HG03135 (cell line): ENCODE measurements at regions not wholly inside any gene's neighbourhood (a gene's known extent, or its start where the extent isn't known, plus 50 kb on each side); places are given as distances from the start of the nearest gene placed in this dataset.

ENCODE experiments used
- ATAC-seq: cut with Tn5 transposase; IDR thresholded peaks from one replicate; pipeline ENCODE4 v1.9.1; 2021; ENCODE audit warnings: mild to moderate bottlenecking, moderate library complexity; ENCODE audit not compliant: unreplicated experiment

DNA sequence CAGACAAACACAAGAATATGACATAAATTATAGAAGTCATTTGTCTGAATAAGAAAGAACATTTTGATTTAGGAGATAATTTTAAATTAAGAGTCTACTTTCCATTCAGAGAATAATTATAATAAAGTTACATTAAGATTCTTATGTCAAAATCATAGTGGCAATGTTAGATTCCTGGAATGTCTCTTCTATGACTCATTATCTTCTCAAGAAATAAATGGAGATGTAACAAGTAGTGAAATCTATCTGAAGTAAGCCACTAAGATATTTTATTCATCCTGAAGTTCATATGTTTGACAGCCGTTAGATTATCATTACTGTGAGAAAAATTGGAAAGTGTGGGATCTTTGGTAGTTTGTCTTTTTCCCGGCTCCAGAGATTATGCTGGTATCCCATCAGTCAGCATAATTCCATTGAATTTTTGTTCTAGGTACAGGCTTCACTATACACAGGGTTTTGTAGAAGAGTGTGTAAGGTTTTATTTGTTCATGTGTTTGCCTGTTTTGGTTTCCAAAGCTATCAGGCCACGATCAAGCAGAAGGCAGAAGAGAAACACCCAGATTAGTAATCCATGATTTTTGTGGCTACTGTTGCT, 1246.6 kb upstream of the LRRTM1 start:
- ATAC-seq, result no peak

DNA sequence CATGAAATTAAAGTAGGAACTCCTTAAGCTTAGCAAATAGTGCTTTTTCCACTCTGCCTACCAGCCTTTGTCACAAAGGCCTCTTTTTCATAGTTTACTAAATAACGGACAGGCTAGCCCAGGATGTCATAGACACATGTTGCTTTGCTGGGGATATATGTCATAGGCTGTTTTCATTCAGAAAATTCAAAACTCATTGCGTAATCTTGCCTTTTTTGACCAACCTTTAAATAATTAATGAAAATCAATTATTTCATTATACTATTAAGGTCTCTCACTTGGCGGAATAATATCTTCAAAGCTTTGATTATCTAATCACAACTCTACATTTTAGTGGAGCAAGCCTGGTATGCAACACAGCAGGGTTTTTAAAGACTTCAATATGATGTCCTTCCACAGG, 1245.7 kb upstream of the LRRTM1 start:
- ATAC-seq, result no peak

DNA sequence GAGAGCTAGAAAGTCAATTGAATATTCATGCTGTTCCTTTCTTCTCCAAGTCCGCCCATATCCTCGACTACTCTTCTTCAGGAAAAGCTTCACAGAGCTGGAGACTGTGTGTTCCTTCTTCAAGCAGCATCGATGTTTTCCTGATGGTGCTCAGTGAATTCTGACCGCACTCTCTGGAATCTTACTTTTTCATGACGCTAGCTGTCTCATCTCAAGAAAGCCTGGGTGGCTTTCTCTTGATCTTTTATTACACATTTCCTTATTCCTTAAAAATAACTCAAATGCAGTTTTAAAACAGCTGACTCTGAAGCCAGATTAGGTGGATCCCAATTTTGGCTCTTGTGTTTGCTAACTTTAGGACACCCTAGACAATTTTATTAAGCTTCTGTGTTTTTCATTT, 1245.1 kb upstream of the LRRTM1 start:
- no peak for ATAC-seq

DNA sequence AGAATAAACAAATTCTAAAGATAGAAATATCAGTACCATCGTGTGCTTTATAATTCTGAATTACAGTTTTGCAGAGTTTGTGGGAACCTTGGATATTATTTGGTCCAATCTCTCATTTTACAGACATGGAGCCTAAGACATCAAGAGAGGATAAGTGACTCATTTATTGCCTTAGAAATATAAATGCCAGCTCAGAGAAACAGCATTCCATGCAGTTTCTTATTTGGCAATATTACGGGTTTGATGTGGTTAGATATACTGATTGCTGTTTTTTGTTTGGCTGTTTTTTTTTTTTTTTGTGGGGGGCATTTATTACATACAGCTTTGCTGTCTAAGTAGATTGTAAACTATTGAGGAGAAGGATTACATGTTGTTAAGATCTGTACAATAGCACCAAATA, 1241.1 kb upstream of the LRRTM1 start:
- no peak for ATAC-seq

DNA sequence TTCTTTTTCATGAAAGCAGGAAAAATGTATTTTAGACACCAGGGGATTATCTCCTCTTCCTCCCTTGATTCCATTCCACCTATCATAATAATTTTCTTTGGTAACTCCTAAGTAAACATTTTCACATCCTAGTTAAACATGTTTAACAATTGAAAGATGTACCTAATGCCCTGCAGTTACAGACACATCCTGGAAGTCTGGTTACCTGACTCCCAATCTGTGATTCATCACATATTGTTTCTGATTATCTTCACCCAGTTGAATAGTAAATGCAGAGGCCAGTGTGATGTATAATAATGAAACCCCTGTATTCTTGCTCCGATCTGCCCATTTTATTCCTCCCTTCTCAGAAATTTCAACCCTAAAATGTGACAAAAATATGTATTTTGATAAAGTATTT, 1237.6 kb upstream of the LRRTM1 start:
- ATAC-seq, result no peak

DNA sequence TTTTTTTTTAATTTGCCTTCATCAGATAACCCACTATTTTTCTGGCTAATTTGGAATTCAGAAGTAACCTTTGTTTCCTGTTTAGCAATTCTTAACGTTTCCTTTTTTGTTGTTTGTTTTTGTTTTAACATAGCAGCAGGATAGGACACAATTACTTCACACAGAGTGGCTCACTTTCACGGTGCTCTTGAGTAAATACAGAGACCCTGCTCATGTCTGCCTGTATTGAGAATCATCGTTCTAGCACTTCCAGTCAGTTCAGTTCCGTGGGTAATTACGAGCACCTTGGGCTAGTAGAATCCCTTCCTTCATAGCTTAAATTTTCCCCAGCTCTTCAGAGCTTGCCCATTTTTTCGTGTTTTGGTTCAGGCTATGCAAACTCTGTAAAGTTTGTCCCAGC, 1225.4 kb upstream of the LRRTM1 start:
- no peak for ATAC-seq

DNA sequence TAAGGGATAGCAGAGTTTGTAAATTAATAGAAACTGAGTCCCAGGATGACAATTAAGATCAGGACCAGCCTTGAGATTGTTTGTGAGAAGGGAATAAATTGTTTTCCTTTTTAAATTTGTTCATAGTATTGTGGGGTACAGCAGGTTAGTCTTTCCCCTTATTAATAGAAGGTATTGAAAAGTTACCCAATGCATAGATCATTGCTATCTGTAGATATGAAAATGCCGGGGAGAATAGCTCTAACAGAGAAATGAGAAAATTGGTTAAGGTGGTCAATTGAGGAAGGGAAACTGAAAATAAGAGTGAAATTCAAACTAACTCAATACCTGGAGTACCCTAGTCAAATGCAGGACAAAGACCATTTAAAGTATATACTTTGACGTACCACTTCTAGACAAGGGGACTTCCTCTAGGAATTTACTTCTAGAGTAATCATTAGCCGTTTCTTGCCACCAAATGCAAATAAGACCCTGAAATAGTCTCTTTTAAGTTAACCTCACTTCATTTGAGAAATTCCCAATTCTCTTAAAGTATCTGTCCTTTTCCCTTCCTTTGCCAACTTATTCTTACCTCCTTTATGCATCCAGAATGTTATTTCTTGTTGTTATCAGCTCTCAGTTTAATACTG, 1224.4 kb upstream of the LRRTM1 start:
- peak; percentile 90 for ATAC-seq

DNA sequence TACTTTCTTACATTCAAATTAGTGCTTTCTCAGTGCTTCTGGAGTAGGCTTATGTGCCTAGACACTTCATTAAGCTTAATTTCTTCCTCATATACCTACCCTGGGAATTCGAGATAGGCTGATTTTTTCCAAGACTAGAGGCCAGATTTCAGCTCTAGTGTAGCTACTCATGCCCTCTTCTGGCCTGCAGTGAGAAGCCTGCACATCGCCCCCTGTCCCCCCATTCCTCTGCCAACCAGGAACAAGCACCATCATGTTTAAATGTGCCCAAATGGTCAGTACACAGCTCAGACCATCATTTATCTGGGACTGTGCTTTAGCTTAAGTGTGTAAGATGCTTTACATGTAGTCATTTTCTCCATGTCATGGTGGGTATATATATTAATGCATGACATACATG, 1218.8 kb upstream of the LRRTM1 start:
- ATAC-seq, result no peak

DNA sequence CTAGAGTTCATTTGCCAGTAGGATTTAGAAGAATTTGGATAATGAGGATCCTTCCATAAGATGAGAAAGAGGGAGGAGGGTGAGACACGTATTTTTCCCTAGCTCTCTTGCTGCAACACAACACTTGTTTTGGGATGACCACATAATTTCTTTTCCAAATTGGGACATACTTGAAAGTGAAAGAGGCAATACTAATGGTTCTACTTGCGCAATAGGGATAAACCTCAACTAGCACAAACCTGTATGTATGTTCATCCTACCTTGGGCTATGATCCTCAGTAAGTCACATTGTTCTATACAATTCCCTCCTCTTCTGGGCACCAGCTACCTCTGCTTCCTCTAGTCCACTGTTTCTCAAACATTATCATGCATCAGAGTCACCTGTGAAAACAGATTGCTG, 1208.8 kb upstream of the LRRTM1 start:
- no peak for ATAC-seq

DNA sequence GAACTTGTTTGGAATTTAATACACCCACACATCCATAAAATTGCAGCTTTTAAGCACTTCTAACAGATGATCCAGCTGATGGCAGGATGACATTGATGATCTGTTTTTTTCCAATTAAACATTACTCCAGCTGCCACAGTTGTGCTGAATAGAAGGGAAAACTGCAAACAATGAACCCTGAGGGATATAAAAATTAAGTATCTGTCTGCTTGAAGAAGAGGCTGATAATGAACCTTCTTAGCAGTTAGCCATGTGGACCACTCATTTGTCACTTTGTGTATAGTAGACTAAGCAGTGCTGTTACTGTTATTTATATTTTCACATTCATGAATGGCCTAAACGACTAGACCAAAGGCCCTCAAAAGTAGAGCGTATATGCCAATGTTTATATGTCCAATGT, 1201.0 kb upstream of the LRRTM1 start:
- ATAC-seq, result no peak

DNA sequence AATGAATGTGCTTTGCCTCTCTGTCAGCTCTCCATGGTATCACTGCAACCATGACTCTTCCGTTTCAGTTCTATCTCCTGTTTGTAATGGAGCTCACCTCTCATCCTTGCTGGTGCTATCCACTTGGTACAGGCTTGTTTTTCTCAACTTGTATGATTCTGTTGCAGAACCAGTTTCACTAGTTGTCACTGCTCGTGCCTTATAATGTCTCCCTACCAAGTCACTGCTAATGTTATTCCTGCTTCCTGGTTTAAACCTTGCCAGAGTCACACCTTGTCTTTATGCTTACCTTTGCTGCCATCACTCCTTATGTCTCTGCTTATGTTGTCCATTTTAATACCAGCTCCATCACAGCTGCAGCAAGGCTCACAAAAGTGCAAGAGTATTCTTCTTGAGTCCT, 1191.0 kb upstream of the LRRTM1 start:
- no peak for ATAC-seq

DNA sequence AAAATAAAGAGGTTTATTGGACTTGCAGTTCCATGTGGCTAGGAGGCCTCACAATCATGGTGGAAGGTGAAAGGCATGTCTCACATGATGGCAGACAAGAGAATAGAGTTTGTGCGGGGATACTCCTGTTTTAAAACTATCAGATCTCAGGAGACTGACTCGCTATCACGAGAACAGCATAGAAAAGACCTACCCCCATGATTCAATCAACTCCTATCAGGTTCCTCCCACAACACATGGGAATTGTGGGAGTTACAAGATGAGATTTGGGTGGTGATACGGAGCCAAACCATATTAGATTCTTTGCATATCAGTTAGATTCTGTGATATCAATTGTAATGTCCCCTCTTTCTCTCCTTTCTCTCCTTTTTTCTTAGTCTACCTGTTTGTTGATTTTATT, 1178.7 kb upstream of the LRRTM1 start:
- ATAC-seq, result no peak

DNA sequence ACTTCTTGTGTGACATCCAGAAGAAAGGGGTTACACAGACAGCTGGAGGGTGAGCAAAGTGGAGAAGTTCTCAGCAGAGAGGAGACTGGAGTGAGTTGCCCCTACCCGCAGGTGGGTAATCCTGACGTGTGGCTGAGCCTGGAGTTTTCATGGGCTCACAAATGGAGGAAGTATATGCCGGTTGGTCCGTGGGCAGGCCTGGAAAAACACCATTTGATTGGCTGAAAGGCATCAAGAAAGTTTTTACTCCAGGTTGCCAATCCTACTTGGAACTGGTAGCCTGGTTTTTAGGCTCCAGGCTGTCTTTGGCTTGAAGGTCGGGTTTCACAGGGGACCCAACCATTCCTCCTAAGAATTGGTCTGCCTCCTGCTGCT, 1177.4 kb upstream of the LRRTM1 start:
- ATAC-seq, result no peak

DNA sequence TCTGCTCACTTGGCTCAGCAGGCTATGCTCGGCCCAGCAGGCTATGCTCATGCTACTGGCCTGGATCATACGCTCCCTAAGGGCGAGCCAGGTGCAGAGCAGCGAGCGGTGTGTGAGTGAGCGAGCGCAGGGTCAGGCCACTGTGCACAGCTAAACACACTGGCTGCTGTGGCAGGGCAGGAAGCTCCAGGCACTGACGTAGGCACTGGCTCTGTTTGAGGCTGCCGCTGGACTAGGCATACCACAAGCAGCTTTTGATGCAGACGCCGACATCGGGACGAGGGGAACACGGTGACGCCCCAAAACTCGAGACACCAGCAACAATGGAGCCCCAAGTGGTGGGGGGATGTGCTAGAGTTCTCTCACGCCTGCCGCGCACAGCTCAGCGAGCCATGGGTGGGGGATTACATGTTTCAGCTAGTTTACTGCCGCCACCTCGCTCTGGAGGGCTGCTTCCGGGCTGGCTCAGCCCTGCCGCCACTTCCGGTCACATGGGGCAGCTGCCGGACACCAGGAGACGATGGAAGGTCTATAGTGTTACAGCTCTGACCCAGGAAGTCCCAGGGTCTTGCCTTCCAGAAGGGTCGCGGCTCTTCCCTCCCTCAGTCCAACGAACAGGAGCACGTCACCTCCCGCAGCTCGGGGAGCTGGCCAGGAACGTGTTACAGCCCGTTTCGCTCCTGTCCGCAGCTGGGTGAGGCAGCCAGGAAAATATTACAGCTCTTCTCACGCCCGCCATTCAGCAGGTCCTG, 1176.9 kb upstream of the LRRTM1 start:
- ATAC-seq, result no peak

DNA sequence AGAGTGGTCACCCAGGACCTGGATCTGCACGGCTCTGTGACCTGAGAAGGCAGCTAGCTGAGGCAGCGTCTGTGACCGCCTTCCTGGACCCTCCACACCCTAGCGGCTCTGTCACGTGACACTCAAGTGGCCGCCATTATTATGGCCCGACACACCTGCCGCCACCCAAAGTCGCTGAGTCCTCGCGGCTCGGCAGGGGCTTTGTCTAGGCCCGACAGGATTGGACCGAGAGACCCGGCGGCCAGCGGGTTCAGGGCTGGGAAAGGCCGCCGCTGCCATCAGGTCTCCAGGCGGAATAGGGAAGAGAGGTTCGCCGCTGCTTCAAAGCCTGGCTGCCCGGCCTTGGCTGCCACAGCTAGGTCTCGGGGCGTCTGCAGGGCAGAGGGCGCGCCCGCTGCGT, 1162.5 kb upstream of the LRRTM1 start:
- no peak for ATAC-seq

DNA sequence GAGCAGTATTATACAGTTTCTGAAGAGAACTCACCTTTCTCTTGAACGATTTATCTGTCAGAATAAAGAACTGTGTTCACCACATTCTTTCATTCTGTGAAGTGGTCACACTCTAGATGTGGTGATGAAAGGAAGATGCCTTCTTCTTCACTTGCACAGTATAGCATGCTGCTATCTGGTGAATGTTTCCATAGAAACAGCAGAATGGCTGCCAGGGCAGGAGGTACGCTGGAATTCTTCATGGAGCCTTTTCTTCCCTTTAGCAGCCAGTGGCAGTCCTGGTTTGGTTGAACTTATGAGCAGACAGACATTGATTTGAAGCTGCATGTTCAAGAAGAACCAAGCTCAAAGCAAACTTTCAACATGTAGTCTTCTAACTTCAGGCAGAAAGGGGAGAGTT, 1157.9 kb upstream of the LRRTM1 start:
- ATAC-seq, result no peak

DNA sequence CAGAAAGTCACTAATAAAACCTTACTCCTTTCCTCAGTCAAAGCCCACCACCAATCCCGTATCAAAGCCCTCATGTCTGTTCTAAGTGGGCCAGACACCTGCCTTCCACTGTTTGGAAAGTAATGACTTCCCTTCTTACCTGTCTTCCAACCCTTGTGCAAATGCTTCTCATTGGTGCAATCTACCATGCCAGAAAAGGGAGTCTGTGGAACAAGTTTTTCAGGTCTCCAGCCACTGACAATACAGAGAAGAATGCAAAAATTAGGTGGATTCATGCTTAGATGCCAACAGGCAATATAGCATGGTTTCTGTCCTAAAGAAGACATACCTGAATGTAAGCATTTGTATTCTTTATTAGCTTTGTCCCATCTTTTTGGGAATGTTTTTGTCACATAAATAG, 1140.6 kb upstream of the LRRTM1 start:
- ATAC-seq, result no peak

DNA sequence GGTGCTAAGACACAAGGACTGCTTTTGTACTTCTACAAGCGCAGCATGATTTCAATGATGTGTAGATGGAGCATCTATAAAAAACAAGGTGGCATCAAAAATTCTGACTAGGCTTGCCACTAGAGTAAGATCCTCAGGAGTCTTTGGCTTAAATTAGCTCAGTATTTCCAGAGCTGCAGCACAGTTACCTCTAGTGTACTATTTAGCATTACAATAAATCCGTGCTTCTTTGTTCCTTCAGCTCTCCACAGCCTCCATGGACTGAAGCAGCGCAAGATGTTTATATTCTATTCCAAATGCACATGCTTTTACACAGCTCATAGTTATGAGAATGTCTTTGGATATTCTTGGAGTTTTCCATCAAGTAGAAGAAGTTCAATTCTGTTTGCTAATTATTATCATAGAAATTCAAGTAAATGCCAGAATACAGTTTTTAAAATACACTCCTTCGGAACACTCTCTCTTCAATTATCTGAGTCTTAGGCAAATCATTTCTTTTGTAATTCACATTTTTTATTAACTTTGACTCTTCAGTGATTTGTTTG, 1133.0 kb upstream of the LRRTM1 start:
- ATAC-seq, result no peak

DNA sequence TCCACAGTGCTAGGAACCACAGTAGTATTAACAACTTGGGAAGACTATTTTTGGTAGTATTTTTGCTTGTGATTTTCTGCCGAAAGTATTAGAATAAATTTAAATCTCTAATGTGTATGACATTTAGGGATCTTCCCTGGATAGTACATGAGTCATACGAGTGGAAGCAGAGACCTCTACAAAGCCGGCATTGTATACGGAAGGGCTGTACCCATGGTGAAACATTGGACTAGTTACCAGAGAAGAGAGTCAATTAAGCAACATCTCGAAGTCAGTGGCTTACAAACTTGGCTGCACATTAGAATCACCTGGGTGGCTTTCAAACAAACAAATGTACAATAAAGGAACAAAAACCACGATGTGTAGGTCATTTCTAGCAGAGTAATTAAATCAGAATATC, 1131.7 kb upstream of the LRRTM1 start:
- no peak for ATAC-seq

DNA sequence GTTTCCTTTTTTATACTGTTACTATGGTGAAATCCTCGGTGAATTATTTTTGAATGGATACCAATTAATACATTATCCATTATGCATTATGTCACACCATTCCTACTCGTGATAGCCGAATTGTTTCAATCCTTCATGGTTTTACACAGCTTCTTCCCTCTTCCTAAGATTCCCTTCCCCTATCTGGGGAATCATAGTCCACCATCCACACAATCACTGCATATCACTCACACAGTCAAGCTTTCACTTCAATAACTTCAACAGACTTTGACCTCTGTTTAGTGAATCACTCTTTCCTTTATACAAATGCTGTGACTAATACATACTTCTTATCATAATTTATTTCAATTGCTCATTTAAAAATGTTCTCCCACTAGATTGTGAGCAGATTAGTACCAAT, 1108.1 kb upstream of the LRRTM1 start:
- ATAC-seq, result no peak

DNA sequence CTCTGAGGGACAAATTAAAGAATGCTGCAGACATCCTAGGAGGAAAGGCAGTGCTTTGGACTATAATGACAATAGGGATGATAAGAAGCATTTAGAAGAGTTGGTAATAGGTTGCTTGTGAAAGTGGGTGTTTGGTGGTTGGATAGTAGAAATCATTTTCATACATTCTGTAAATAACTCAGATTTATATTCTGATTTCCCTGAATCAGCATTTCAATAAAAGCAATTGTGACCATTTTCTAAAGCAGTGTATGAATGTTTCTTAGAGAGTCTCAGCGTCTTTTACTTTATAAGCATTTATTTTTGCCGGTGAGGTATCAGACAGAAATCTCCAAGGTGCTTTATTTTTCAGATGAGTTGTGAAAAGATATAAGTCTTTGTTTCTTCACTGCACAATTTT, 1099.0 kb upstream of the LRRTM1 start:
- ATAC-seq, result no peak

DNA sequence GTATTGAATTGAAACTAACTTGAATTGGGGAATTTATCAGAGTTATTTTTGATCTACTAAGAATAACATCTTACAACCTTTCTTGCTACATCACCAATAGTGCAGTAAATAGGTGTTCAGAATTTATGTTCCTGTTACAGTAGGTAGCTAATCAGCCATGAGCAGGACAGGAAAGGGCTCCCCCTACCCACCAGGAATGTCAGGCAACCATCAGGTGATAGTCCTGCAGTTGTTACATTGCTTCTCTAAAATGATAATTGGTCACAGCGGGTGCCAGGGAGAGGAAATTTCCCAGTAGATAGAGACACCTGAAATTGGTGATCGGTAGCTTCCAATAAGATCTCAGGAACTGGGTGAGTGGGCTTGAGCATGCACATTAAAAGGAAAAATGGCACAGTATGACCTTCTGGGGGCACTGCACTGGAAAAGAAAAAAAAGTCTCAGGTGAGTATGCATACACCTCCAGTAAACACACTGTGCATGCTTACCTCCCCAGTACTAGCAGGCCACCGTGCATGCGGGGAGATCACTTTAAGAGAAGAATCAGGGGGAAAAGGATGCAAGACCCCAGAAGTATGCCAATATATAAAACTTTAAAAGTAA, 1092.0 kb upstream of the LRRTM1 start:
- ATAC-seq, result no peak
